HCT116 (cell line): ENCODE measurements at regions not wholly inside any gene's neighbourhood (a gene's known extent, or its start where the extent isn't known, plus 50 kb on each side); places are given as distances from the start of the nearest gene placed in this dataset.

ENCODE experiments used
- ATAC-seq: fragments of 200-7000 bp; cut with Tn5 transposase; 2 replicates; pipeline ENCODE4 v1.9.1; 2020; ENCODE audit warnings: mild to moderate bottlenecking, moderate library complexity
- BruUV-seq: library from RNA; stranded (reverse); fragments of 400-500 nt; replicated peaks from 2 replicates; lab custom pipeline; 2021; lab: Mats Ljungman, UMichigan
- CTCF ChIA-PET: fragments of 300-600 bp; sonication (Branson Sonifier 250); formaldehyde crosslinking; loops from one replicate; lab custom pipeline; 2021; ENCODE audit warnings: antibody characterized with exemption; lab: Charles Lee
- POLR2A ChIA-PET: fragments of 300-600, 350-600 bp; sonication (Branson Sonifier 250); formaldehyde crosslinking; loops from one replicate; lab custom pipeline; 2021; ENCODE audit warnings: antibody characterized with exemption; lab: Charles Lee
- RAD21 ChIA-PET, 2 experiments: fragments of 300-600 bp; sonication (Branson Sonifier 250); formaldehyde crosslinking; loops; one replicate each; lab custom pipeline; 2023; ENCODE audit warnings: low total read pairs in 2 of 2; ENCODE audit not compliant: uncharacterized antibody in 2 of 2, unreplicated experiment in 2 of 2, low non-redundant PET in 1 of 2; lab: Charles Lee
- DNase-seq: peaks from one replicate; pipeline ENCODE4 v3.0.0-alpha.2; 2010; ENCODE audit warnings: low read depth, low spot score
- H2AFZ ChIP-seq: fragments of 200-600 bp; shearing (Covaris generic), sonication (generic); 2 replicates; pipeline ENCODE4 v1.6.1; 2017; ENCODE audit warnings: low read depth, mixed run types, mixed read lengths, antibody characterized with exemption, low read length; ENCODE audit not compliant: poor library complexity, severe bottlenecking
- H3K27ac ChIP-seq: 2 replicates; pipeline ENCODE4 v1.5.1; 2012; ENCODE audit warnings: low read depth, low read length
- H3K27me3 ChIP-seq: fragments of 200-600 bp; sonication (generic); 2 replicates; pipeline ENCODE4 v1.6.1; 2016; ENCODE audit warnings: mixed run types, low read length, mixed read lengths; ENCODE audit not compliant: insufficient read depth
- H3K36me3 ChIP-seq, 2 experiments: fragments of 200-500 bp in 1 of 2; fragments of 200-600 bp in 1 of 2; sonication (Bioruptor generic) in 1 of 2; sonication (generic) in 1 of 2; 2 replicates each; pipeline versions ENCODE4 v1.5.1 to v1.6.1; 2014 to 2016; ENCODE audit warnings: low read length in 2 of 2, inconsistent platforms in 1 of 2, mixed read lengths in 1 of 2, mixed run types in 1 of 2; ENCODE audit not compliant: insufficient read depth in 2 of 2, control insufficient read depth in 1 of 2
- H3K4me1 ChIP-seq, 2 experiments: fragments of 200-600 bp in 1 of 2; sonication (generic) in 1 of 2; 2 replicates each; pipeline versions ENCODE4 v1.5.1 to v1.6.1; 2012 to 2017; ENCODE audit warnings: low read length in 2 of 2, inconsistent platforms in 1 of 2, mild to moderate bottlenecking in 1 of 2, mixed read lengths in 1 of 2, mixed run types in 1 of 2, moderate library complexity in 1 of 2; ENCODE audit not compliant: insufficient read depth in 2 of 2, control insufficient read depth in 1 of 2
- H3K4me2 ChIP-seq: fragments of 200-600 bp; sonication (generic); 2 replicates; pipeline ENCODE4 v1.6.1; 2017; ENCODE audit warnings: mixed run types, low read length, mixed read lengths
- H3K4me3 ChIP-seq, 2 experiments: fragments of 200-600 bp in 1 of 2; sonication (generic) in 1 of 2; replicated peaks in 1 of 2; 2 replicates each; pipeline ENCODE4 v1.5.1; 2011 to 2016; ENCODE audit warnings: low read length in 2 of 2, control low read depth in 1 of 2, low read depth in 1 of 2, mild to moderate bottlenecking in 1 of 2, mixed read lengths in 1 of 2, mixed run types in 1 of 2
- H3K79me2 ChIP-seq: fragments of 200-600 bp; sonication (generic); 2 replicates; pipeline ENCODE4 v1.6.1; 2017; ENCODE audit warnings: mild to moderate bottlenecking, mixed run types, low read length, moderate library complexity, mixed read lengths; ENCODE audit not compliant: insufficient read depth
- H3K9ac ChIP-seq: fragments of 200-600 bp; sonication (generic); 2 replicates; pipeline ENCODE4 v1.6.1; 2016; ENCODE audit warnings: low read length, mixed read lengths
- H3K9me2 ChIP-seq: fragments of 200-600 bp; sonication (generic), shearing (Covaris generic); 2 replicates; pipeline ENCODE4 v1.6.1; 2017; ENCODE audit warnings: mixed run types, mild to moderate bottlenecking, moderate library complexity; ENCODE audit not compliant: insufficient read depth
- H3K9me3 ChIP-seq, 2 experiments: fragments of 200-500 bp in 1 of 2; fragments of 200-600 bp in 1 of 2; sonication (Bioruptor generic) in 1 of 2; sonication (generic) in 1 of 2; 2 replicates each; pipeline ENCODE4 v1.6.1; 2014 to 2017; ENCODE audit warnings: low read length in 2 of 2, mixed read lengths in 2 of 2, inconsistent platforms in 1 of 2, low read depth in 1 of 2, mild to moderate bottlenecking in 1 of 2, mixed run types in 1 of 2, moderate library complexity in 1 of 2; ENCODE audit not compliant: control insufficient read depth in 1 of 2, insufficient read depth in 1 of 2
- H4K20me1 ChIP-seq: fragments of 200-600 bp; sonication (generic), shearing (Covaris generic); 2 replicates; pipeline ENCODE4 v1.6.1; 2017; ENCODE audit warnings: mixed run types, mild to moderate bottlenecking, moderate library complexity; ENCODE audit not compliant: insufficient read depth
- EGR1 ChIP-seq: IDR thresholded peaks from 2 replicates; pipeline ENCODE4 v1.6.1; 2012; ENCODE audit warnings: low read depth
- FOSL1 ChIP-seq: IDR thresholded peaks from 2 replicates; pipeline ENCODE4 v1.6.1; 2012; ENCODE audit warnings: low read depth
- JUND ChIP-seq: IDR thresholded peaks from 2 replicates; pipeline ENCODE4 v1.6.1; 2012
- REST ChIP-seq: IDR thresholded peaks from 2 replicates; pipeline ENCODE4 v1.6.1; 2012; ENCODE audit warnings: low read depth
- SP1 ChIP-seq: IDR thresholded peaks from 2 replicates; pipeline ENCODE4 v1.6.1; 2012; ENCODE audit warnings: low read depth
- SRF ChIP-seq: IDR thresholded peaks from 2 replicates; pipeline ENCODE4 v1.6.1; 2012; ENCODE audit warnings: low read depth
- TCF7L2 ChIP-seq: IDR thresholded peaks from 2 replicates; pipeline ENCODE4 v1.7.0; 2011; ENCODE audit warnings: borderline replicate concordance, inconsistent platforms; ENCODE audit not compliant: insufficient read depth, insufficient read length; ENCODE audit errors: extremely low read depth
- YY1 ChIP-seq: IDR thresholded peaks from 2 replicates; pipeline ENCODE4 v1.6.1; 2011; ENCODE audit warnings: low read length, low read depth, moderate library complexity, mild to moderate bottlenecking; ENCODE audit not compliant: insufficient replicate concordance; ENCODE audit errors: extremely low read depth
- ZBTB33 ChIP-seq: IDR thresholded peaks from 2 replicates; pipeline ENCODE4 v1.6.1; 2011; ENCODE audit warnings: mild to moderate bottlenecking, low read length, moderate library complexity; ENCODE audit not compliant: insufficient replicate concordance; ENCODE audit errors: extremely low read depth
- ZNF274 ChIP-seq: fragments of 200-500 bp; sonication (Bioruptor generic); IDR thresholded peaks from 2 replicates; pipeline ENCODE4 v1.6.1; 2014; ENCODE audit warnings: mild to moderate bottlenecking, low read depth, low read length, inconsistent platforms
- intact Hi-C: fragments of 100-400 bp; cut with micrococcal nuclease; formaldehyde crosslinking; loops from 2 replicates; pipeline ENCODE4 v1.10.0; 2022

- DNase-seq = no peak
- ChIA-PET CTCF (no interaction called here), RAD21 (no interaction called here), POLR2A (no interaction called here)
- H3K9me2 ChIP-seq = no peaks in the 10 kb centered on the region
- H2AFZ ChIP-seq = no peak overlapping the region
- intact Hi-C loops = no loop called here
- H3K9ac ChIP-seq = no peak overlapping the region
- no peak overlapping the region for H3K4me2 ChIP-seq
- H3K9me3 ChIP-seq = no peaks in the 10 kb centered on the region
- BruUV-seq = no TSS peak
- no peaks in the 10 kb centered on the region for H4K20me1 ChIP-seq
- no peaks in the 10 kb centered on the region for H3K4me1 ChIP-seq
- no peak overlapping the region for H3K27ac ChIP-seq
- no peaks in the 10 kb centered on the region for H3K27me3 ChIP-seq
- H3K4me3 ChIP-seq = no peak overlapping the region
- no peaks in the 10 kb centered on the region for H3K79me2 ChIP-seq
- no peak for TF ChIP-seq REST
- TF ChIP-seq EGR1 = no peak
- no peak for TF ChIP-seq YY1
- TF ChIP-seq ZBTB33 = no peak
- no peak for TF ChIP-seq SP1
- TF ChIP-seq JUND = no peak
- no peak for TF ChIP-seq SRF
- TF ChIP-seq ZNF274 = no peak
- no peak for TF ChIP-seq TCF7L2
- TF ChIP-seq FOSL1 = no peak
- TF ChIP-seq, all 23 proteins: peak for 0
- no peaks in the 10 kb centered on the region for H3K36me3 ChIP-seq
- ATAC-seq = no peak
These were observed 914.5 kb downstream of the STIM2 start for GRCh38 chr4:27775156-27775555.
